HG03060 (cell line): ENCODE measurements at regions not wholly inside any gene's neighbourhood (a gene's known extent, or its start where the extent isn't known, plus 50 kb on each side); places are given as distances from the start of the nearest gene placed in this dataset.

Source experiments
- ATAC-seq: cut with Tn5 transposase; IDR thresholded peaks from one replicate; pipeline ENCODE4 v1.9.1; 2021; ENCODE audit warnings: low read depth, moderate number of reproducible peaks; ENCODE audit not compliant: unreplicated experiment

DNA sequence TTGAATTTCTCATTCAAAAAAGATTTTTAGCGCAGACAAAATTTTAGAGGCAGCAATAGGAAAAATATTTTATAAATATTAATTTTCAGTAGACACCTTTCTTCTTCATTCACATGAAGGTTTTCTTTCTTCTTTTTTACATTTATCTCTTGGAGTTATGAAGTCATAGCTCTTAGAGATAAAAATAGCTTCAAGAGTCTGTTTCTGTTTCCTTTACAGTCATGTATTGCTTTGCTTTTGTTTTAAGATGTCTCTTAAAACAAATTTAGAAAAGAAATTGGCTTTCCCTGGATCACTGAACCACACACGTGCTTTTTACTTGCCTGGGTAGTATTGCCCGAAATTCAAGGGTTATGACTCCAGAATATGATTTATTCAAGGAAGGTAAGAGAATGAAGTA lies 369.9 kb upstream of the LRRC7 start:
- no peak for ATAC-seq

DNA sequence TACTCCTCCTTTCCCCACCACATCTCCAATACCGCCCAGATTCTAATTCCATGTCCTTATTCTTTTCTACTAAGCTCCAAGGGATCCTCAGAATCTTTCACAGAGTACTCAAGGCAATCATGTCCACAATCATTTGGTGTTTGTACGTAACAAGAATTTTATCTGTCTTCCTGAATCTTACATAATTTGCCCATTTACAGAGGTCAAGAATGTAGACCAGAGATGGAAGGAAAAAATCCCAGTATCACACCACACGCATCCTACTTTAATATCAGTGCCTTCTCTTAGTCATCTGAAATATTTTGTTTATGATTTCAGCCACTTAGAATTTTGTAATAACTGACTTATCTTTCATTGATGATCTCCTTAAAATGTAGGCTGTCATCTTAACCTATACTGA lies 366.0 kb upstream of the LRRC7 start:
- no peak for ATAC-seq

GRCh38 chr1:69203166-69203565 lies 364.6 kb upstream of the LRRC7 start:
- ATAC-seq = no peak

- no peak for ATAC-seq
These were observed 354.1 kb upstream of the LRRC7 start for GRCh38 chr1:69213644-69214043.

DNA sequence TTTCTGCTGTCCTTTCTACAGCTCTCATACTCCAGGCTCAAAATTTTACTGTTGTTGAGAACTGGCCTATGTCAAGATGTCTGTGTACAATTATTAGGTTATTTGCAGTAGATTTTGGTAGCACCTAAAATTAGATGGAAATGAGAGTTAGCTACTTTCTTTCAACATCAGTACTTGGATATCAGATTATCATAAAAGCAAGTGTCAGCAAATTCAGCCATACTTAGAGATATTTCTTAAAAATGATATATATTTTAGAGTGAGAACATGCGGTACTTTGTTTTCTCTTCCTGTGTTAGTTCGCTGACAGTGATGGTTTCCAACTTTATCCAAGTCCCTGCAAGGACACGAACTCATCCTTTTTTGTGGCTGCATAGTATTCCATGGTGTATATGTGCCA lies 351.8 kb upstream of the LRRC7 start:
- no peak for ATAC-seq

- ATAC-seq = no peak
These were observed 347.1 kb upstream of the LRRC7 start for GRCh38 chr1:69220672-69221071.

DNA sequence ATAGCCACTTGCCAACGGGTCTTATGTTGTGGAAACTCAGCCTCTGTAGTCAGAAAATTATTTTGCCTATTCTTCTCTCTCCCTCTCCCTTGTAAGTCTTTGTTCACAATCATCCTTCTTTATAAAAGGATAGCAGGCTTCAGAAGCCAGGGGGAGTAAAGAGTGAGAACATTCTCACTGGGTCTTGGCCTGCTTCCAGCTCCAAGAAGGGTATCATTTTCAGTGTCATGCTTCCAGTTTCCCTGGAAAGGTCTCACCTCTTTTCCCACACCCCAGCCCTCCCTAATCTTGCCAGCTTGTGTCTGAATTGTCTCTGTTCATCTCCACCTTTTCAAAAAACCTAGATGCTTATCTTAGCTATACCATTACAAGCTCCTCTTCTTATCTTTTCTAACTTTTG lies 346.2 kb upstream of the LRRC7 start:
- ATAC-seq = no peak

DNA sequence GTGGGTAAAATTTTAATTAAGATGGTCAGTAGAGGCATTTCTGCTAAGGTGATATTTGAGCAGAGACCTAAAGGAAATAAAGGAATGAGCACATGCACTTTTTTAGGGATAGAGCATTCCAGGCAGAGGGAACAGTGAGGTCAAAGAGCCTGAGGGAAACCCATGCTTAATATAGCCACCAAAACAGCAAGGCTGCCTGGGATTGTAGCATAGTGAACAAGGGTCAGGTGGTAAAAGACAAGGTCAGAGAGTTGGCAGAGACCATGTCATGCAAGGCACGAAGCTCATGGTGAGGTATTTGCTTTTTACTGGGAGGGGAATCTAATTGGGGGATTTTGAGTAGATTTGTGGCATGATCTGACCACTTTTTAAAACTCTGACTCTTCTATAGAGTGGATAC lies 344.6 kb upstream of the LRRC7 start:
- no peak for ATAC-seq

DNA sequence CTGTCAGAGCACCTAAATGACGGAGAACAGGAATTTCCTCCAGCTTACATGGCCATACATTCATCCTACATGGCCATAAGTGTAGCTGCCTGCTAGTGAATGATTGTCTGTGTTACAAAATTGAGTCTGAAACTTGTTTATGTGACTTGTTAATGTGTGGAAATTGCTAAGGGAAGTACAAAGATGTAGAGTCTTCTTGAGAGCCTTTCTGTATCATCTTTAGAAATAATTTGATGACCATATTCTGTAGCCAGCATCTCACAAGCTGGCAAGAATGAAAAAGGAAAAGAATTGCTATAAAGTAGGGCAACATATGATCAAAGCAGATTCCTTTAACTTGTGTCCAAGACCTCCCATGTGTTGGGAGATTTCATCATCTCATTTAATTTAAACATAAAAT lies 339.2 kb upstream of the LRRC7 start:
- ATAC-seq = no peak

DNA sequence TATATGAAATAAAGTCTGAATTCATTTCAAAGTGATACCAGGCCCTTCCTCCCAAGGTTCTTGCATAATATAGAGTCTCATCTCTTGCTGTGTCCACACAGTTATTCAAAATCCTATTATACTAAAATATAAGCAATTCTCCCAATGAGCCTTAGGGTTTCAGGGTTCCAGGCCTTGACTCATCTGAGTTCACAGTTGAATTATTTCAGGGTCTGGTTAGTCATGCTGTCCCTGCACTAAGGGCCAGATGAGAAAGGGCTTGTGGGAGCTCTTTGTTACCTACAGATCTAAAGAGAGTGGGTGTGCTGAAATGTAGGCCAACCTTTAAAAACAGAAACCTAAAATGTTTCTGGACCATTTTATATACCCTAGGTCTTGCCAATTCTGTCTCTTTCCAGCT lies 337.5 kb upstream of the LRRC7 start:
- no peak for ATAC-seq

GRCh38 chr1:69233463-69233862 lies 334.3 kb upstream of the LRRC7 start:
- no peak for ATAC-seq

DNA sequence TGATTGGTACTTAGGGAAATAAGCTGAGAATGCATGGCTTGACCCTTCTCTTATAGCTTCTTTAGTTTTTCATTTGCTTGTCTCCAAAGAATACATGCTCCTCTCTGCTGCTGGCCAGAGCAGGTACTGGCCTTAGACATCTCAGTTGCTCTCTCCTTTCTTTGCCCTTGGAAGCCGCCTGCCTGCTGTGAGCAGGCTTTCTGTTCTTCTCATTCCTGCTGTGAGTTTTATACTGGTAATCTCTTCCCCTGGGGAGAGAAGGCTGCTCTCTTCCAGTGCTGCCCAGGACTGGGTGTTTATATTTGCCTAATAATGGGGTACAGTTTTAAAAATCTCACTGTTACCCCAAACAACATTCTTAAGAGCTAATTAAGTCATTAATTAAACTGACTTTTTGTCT lies 323.5 kb upstream of the LRRC7 start:
- no peak for ATAC-seq

DNA sequence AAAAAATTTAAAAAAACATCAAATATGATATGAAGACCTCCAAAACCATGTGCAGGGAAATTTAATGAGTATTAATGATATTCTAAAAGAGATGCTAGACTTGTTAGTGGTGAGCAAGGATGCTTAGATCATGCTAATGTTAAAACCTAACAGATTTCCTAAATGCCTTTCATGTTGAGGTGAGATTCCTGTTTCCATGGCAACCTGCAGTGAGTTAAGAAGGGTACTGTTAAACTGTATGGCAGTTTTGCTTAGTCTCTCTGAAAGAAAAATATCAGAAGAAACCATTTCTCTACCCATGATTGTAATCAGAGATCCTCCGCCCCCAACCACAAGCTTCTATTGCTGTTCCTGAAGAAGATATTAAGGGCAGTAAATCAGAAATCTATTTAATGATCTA lies 321.6 kb upstream of the LRRC7 start:
- ATAC-seq = no peak

DNA sequence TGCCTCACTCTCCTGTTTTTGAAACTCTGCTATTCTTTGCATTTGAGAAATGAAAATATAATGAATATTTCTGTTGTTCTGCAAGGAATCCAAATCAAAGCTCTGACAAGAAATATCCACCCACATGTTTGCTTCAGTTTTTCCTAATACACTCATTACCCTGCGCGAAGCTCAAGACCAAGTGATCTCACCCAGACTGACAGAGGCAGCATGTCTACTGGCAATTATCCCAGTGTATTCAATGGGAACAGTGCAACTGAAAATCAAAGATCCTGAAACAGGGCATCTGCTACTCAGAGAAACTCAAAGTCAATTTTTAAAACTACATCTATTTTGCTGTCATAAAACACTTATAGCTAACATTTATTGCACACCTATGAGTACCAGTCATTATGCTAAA lies 321.0 kb upstream of the LRRC7 start:
- ATAC-seq = no peak

GRCh38 chr1:69252696-69253095 lies 315.0 kb upstream of the LRRC7 start:
- ATAC-seq = no peak

GRCh38 chr1:69256036-69256435 lies 311.7 kb upstream of the LRRC7 start:
- no peak for ATAC-seq

- no peak for ATAC-seq
These were observed 308.9 kb upstream of the LRRC7 start for GRCh38 chr1:69258842-69259241.

GRCh38 chr1:69263921-69264391 lies 303.8 kb upstream of the LRRC7 start:
- ATAC-seq = no peak

DNA sequence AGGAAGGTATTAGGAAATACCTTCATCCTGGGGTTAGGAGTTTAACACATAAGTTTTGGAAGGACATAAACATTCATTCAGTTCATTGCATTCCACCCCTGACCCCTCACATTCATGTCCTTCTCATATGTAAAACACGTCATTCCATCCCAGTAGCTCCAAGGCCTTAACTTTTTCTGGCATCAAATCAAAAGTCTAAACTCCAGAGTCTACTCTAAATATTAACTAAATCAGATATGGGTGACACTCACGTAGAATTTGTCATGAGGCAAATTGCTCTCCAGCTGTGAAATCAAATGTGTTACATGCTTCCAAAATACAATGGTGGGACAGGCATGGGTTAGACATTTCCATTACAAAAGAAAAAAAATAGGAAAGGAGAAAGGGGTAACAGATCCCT lies 298.2 kb upstream of the LRRC7 start:
- ATAC-seq = no peak

GRCh38 chr1:69271587-69272125 lies 296.1 kb upstream of the LRRC7 start:
- no peak for ATAC-seq

DNA sequence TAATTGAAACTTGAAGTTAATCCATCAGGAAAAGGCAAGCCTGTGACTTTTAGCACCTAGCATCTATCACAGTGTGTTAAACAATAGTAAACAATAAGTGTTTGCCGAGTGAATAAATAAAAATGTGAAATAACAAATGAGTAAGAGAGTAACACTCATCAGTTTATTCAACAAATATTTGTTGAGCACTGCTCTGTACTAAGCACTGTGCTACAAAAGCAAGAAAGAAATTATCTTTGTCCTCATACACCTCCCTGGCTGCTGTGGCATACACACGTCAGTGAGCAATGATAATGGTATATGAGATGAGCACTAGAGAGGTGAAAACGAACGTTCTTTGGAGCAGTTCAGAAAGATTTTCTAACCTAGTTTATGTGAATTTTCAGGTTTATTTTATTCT lies 295.0 kb upstream of the LRRC7 start:
- no peak for ATAC-seq

- no peak for ATAC-seq
These were observed 288.8 kb upstream of the LRRC7 start for GRCh38 chr1:69278923-69279322.

DNA sequence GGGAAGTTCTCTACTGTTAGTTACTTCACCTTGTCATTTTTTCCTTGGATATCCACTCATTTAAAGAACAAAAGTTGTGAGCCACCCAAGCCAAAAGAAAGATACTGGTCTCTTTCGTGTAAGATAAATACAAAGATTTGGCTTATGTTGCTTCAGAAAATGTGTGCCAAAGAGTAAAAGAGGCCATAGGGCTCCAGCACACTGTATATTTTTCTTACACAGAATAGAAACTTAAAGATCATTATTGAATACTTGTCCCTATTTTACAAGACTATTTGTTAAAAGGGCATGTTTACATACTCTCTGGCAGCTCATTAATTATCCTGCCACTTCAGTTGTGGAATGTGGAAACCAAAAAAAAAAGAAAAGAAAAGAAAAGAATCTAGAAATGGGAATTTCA lies 284.2 kb upstream of the LRRC7 start:
- no peak for ATAC-seq
